Suprapubic skin (tissue), 4 donors: ENCODE measurements at regions not wholly inside any gene's neighbourhood (a gene's known extent, or its start where the extent isn't known, plus 50 kb on each side); places are given as distances from the start of the nearest gene placed in this dataset.

ENCODE experiments used
- DNase-seq, 2 donors: peaks; one replicate each; pipeline ENCODE4 v3.0.0-alpha.2; 2019; ENCODE audit warnings: low spot score in 2 of 2
- H3K27ac ChIP-seq: fragments of 200-600 bp; sonication (generic); one replicate; pipeline ENCODE4 v1.5.1; 2019
- H3K27me3 ChIP-seq: fragments of 200-600 bp; sonication (generic); one replicate; pipeline ENCODE4 v1.5.1; 2019
- H3K36me3 ChIP-seq: fragments of 200-600 bp; sonication (generic); one replicate; pipeline ENCODE4 v1.5.1; 2019
- H3K4me1 ChIP-seq: fragments of 200-600 bp; sonication (generic); one replicate; pipeline ENCODE4 v1.5.1; 2019
- H3K4me3 ChIP-seq: fragments of 200-600 bp; sonication (generic); one replicate; pipeline ENCODE4 v1.5.1; 2019; ENCODE audit warnings: mild to moderate bottlenecking
- H3K9me3 ChIP-seq: fragments of 200-600 bp; sonication (generic); one replicate; pipeline ENCODE4 v1.5.1; 2019
- EP300 ChIP-seq: sonication (generic); formaldehyde crosslinking; IDR thresholded peaks from one replicate; pipeline ENCODE4 v1.6.1; 2017; ENCODE audit warnings: antibody characterized with exemption
- POLR2A ChIP-seq, 2 donors: fragments of 450-650 bp; IDR thresholded peaks; one replicate each; pipeline ENCODE4 v1.6.1; 2017; ENCODE audit warnings: antibody characterized with exemption in 2 of 2, mild to moderate bottlenecking in 2 of 2, moderate library complexity in 2 of 2
- POLR2AphosphoS5 ChIP-seq, 3 donors: sonication (generic); formaldehyde crosslinking; IDR thresholded peaks; one replicate each; pipeline ENCODE4 v1.6.1; 2017; ENCODE audit warnings: antibody characterized with exemption in 3 of 3
- WGBS: methylation state at CpG from one replicate; pipeline ENCODE4 v1.1.5; 2018; 5-methylcytosine and 5-hydroxymethylcytosine counted together
- TF ChIP-seq, protein P1 (sequence below), 2 donors: fragments of 200-600 bp in 1 of 2; fragments of 450-650 bp in 1 of 2; sonication (generic) in 1 of 2; IDR thresholded peaks; one replicate each; pipeline ENCODE4 v1.5.1; 2016 to 2019; ENCODE audit warnings: antibody characterized with exemption in 2 of 2, mild to moderate bottlenecking in 1 of 2, moderate library complexity in 1 of 2

DNA sequence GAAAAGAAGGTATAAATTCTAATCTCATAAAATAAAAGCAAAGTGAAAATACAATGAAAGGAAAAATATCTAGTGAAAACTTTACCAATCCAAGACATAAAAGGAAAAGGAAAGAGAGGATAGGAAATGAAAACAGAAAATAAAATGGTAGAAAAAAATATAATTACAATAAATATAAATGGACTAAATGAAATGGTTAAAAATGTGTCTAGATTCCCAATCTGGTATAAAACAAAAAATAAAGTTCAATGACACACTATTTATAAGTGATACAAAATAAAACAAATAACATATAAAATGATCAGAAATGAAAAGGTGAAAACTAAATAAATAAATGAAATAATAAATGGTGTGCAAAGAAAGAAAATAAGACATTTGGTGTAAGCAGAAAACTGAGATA, 516.4 kb upstream of the RORB start:
- Histone ChIP-seq H3K9me3 (no peaks in the 10 kb centered on the region), H3K4me3 (no peak overlapping the region), H3K36me3 (no peaks in the 10 kb centered on the region), H3K4me1 (no peaks in the 10 kb centered on the region), H3K27ac (no peak overlapping the region), H3K27me3 (no peaks in the 10 kb centered on the region)
- no peak for DNase-seq
- no peak for TF ChIP-seq POLR2A (IDR thresholded peaks at IDR 0.05)
- TF ChIP-seq, protein P1, sequence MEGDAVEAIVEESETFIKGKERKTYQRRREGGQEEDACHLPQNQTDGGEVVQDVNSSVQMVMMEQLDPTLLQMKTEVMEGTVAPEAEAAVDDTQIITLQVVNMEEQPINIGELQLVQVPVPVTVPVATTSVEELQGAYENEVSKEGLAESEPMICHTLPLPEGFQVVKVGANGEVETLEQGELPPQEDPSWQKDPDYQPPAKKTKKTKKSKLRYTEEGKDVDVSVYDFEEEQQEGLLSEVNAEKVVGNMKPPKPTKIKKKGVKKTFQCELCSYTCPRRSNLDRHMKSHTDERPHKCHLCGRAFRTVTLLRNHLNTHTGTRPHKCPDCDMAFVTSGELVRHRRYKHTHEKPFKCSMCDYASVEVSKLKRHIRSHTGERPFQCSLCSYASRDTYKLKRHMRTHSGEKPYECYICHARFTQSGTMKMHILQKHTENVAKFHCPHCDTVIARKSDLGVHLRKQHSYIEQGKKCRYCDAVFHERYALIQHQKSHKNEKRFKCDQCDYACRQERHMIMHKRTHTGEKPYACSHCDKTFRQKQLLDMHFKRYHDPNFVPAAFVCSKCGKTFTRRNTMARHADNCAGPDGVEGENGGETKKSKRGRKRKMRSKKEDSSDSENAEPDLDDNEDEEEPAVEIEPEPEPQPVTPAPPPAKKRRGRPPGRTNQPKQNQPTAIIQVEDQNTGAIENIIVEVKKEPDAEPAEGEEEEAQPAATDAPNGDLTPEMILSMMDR (IDR thresholded peaks at IDR 0.05) = no peak
- no peak for TF ChIP-seq EP300
- TF ChIP-seq POLR2AphosphoS5 (IDR thresholded peaks at IDR 0.05) = no peak

- no peaks in the 10 kb centered on the region for H3K4me1 ChIP-seq
- 84% methylated on average over 4 of the region's 4 CpGs for WGBS
- H3K4me3 ChIP-seq = no peak overlapping the region
- no peaks in the 10 kb centered on the region for H3K9me3 ChIP-seq
- no peak for TF ChIP-seq POLR2AphosphoS5 (IDR thresholded peaks at IDR 0.05)
- TF ChIP-seq POLR2A (IDR thresholded peaks at IDR 0.05) = no peak
- TF ChIP-seq EP300 = no peak
- TF ChIP-seq, protein P1 (IDR thresholded peaks at IDR 0.05) = no peak
- H3K27ac ChIP-seq = no peak overlapping the region
- H3K36me3 ChIP-seq = no peaks in the 10 kb centered on the region
- H3K27me3 ChIP-seq = no peaks in the 10 kb centered on the region
- DNase-seq = no peak
These were observed 515.7 kb upstream of the RORB start for GRCh38 chr9:73981405-73981804.

GRCh38 chr9:73995836-73996235, 501.3 kb upstream of the RORB start:
- Histone ChIP-seq H3K36me3 (no peaks in the 10 kb centered on the region), H3K9me3 (no peaks in the 10 kb centered on the region), H3K4me3 (no peak overlapping the region), H3K4me1 (no peaks in the 10 kb centered on the region), H3K27ac (no peak overlapping the region), H3K27me3 (no peaks in the 10 kb centered on the region)
- TF ChIP-seq, protein P1 (IDR thresholded peaks at IDR 0.05) = no peak
- TF ChIP-seq EP300 (no peak), POLR2AphosphoS5 (IDR thresholded peaks at IDR 0.05) (no peak), POLR2A (IDR thresholded peaks at IDR 0.05) (no peak)
- no peak for DNase-seq
- 64% methylated on average over 2 of the region's 2 CpGs for WGBS

- no peaks in the 10 kb centered on the region for H3K36me3 ChIP-seq
- no peaks in the 10 kb centered on the region for H3K27me3 ChIP-seq
- H3K27ac ChIP-seq = no peak overlapping the region
- no peak overlapping the region for H3K4me3 ChIP-seq
- no peak for DNase-seq
- WGBS = 41% methylated on average over 1 of the region's 1 CpG
- no peaks in the 10 kb centered on the region for H3K9me3 ChIP-seq
- H3K4me1 ChIP-seq = no peaks in the 10 kb centered on the region
- TF ChIP-seq EP300 (no peak), POLR2AphosphoS5 (IDR thresholded peaks at IDR 0.05) (no peak)
- TF ChIP-seq, protein P1 (IDR thresholded peaks at IDR 0.05) = no peak
These were observed 500.3 kb upstream of the RORB start for GRCh38 chr9:73996844-73997243.

DNA sequence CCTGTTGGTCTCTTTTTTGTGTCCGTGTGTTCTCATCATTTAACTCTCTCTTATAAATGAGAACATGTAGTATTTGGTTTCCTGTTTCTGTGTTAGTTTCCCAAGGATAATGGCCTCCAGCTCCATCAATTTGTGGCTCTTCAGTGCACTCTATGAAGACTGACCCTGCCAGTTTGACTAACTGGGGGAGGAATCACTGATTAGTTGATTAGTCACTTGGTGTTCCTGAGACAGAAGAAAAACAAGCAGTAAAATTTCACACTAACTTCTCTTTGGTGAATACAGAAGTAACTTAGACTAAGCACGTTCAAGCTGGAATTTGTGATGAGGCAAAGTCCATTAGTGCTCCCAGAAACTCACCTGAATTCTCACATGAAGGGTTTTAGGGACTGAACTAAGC, 495.8 kb upstream of the RORB start:
- Histone ChIP-seq H3K36me3 (no peaks in the 10 kb centered on the region), H3K9me3 (no peaks in the 10 kb centered on the region), H3K4me1 (no peaks in the 10 kb centered on the region), H3K27me3 (no peaks in the 10 kb centered on the region), H3K4me3 (no peak overlapping the region), H3K27ac (no peak overlapping the region)
- no peak for TF ChIP-seq POLR2AphosphoS5 (IDR thresholded peaks at IDR 0.05)
- no peak for TF ChIP-seq EP300
- no peak for TF ChIP-seq POLR2A (IDR thresholded peaks at IDR 0.05)
- TF ChIP-seq, protein P1 (IDR thresholded peaks at IDR 0.05) = no peak
- no peak for DNase-seq
- 58% methylated on average over 2 of the region's 2 CpGs for WGBS
